OCI-LY7 (cell line): ENCODE measurements at regions not wholly inside any gene's neighbourhood (a gene's known extent, or its start where the extent isn't known, plus 50 kb on each side); places are given as distances from the start of the nearest gene placed in this dataset.

Source experiments
- EZH2phosphoT487 ChIP-seq: fragments of 200-600 bp; sonication (generic); IDR thresholded peaks from 2 replicates; pipeline ENCODE4 v1.6.1; 2018; ENCODE audit warnings: low read depth, borderline replicate concordance, mild to moderate bottlenecking, mixed run types, antibody characterized with exemption, low read length, moderate library complexity, mixed read lengths
- TF ChIP-seq, protein P1 (sequence below): fragments of 200-600 bp; sonication (generic); conservative IDR thresholded peaks from 2 replicates; pipeline ENCODE4 v1.5.1; 2014; ENCODE audit warnings: mild to moderate bottlenecking, antibody characterized with exemption, low read length, moderate library complexity, mixed read lengths

DNA sequence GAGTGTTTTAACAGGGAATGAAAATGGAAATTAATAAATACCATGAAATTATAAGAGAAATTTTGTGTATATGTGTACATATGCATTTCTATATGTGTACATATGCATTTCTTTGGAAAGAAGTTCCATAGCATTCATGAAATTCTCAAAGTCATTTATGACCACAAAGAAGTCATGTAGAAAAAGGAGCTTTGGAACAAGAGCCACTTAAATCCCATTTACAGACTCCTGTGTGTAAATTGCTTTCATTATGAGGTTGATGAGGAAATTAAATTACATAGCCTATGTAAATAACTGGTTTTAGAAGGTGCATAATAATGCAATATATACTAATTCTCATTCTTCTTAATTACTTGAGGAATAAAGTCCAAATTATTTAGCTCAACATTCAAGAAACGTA lies 450.5 kb upstream of the SYT1 start:
- TF ChIP-seq, protein P1, sequence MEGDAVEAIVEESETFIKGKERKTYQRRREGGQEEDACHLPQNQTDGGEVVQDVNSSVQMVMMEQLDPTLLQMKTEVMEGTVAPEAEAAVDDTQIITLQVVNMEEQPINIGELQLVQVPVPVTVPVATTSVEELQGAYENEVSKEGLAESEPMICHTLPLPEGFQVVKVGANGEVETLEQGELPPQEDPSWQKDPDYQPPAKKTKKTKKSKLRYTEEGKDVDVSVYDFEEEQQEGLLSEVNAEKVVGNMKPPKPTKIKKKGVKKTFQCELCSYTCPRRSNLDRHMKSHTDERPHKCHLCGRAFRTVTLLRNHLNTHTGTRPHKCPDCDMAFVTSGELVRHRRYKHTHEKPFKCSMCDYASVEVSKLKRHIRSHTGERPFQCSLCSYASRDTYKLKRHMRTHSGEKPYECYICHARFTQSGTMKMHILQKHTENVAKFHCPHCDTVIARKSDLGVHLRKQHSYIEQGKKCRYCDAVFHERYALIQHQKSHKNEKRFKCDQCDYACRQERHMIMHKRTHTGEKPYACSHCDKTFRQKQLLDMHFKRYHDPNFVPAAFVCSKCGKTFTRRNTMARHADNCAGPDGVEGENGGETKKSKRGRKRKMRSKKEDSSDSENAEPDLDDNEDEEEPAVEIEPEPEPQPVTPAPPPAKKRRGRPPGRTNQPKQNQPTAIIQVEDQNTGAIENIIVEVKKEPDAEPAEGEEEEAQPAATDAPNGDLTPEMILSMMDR = no peak
- no peak for TF ChIP-seq EZH2phosphoT487
